NT2/D1 (cell line): ENCODE measurements at regions not wholly inside any gene's neighbourhood (a gene's known extent, or its start where the extent isn't known, plus 50 kb on each side); places are given as distances from the start of the nearest gene placed in this dataset.

Experiments used
- SUZ12 ChIP-seq: IDR thresholded peaks from 2 replicates; pipeline ENCODE4 v1.6.1; 2011; ENCODE audit not compliant: insufficient read length, insufficient read depth; ENCODE audit errors: extremely low read depth
- YY1 ChIP-seq: IDR thresholded peaks from 2 replicates; pipeline ENCODE4 v1.6.1; 2011; ENCODE audit not compliant: insufficient read length, insufficient read depth
- ZNF274 ChIP-seq: IDR thresholded peaks from 2 replicates; pipeline ENCODE4 v1.6.1; 2011; ENCODE audit warnings: mild to moderate bottlenecking, low read depth, low read length

DNA sequence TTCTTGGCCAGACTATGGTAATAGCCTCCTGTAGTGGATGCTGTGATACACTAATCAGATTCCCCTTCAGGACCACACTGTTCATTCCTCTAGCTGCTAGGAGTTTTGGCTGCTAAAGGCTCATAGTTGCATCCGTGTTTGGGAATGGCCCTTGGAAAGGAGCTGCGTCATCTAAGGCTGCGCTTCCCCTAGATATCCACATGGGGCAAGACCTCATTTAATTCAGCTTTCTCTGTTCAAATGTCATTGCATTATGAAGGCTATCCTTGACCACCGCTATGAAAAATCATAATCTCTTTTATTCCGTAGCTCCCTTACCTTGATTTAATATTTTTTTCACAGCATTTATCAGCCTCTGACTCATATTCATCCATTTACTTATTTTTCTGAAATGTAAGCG lies 258.3 kb upstream of the NR4A3 start:
- TF ChIP-seq YY1, result no peak
- TF ChIP-seq ZNF274, result no peak
- TF ChIP-seq SUZ12, result no peak
